Pons (tissue), 1 donor: ENCODE measurements at regions not wholly inside any gene's neighbourhood (a gene's known extent, or its start where the extent isn't known, plus 50 kb on each side); places are given as distances from the start of the nearest gene placed in this dataset.
"Not testable (repeated sequence)": the region's sequence is repeated elsewhere in the genome, so short reads cannot be mapped to it uniquely, and the experiment has no call there.

Experiments
- DNase-seq: peaks from one replicate; pipeline ENCODE4 v3.0.0-alpha.2; 2016; ENCODE audit warnings: low spot score

- peak; percentile 86 for DNase-seq
Observed at GRCh38 chr9:100714372-100715099, 136.7 kb downstream of the CAVIN4 start.

GRCh38 chr9:100715100-100715380 lies 137.2 kb downstream of the CAVIN4 start:
- DNase-seq, result no peak

- no peak for DNase-seq
Observed at GRCh38 chr9:100718717-100719116, 140.8 kb downstream of the CAVIN4 start.

- no peak for DNase-seq
Observed at GRCh38 chr9:100720922-100721321, 143.0 kb downstream of the CAVIN4 start.

GRCh38 chr9:100724886-100725285 lies 147.0 kb downstream of the CAVIN4 start:
- no peak for DNase-seq

- no peak for DNase-seq
Observed at GRCh38 chr9:100725371-100725770, 147.5 kb downstream of the CAVIN4 start.

- no peak for DNase-seq
Observed at GRCh38 chr9:100729336-100729895, 151.5 kb downstream of the CAVIN4 start.

- DNase-seq, result peak; percentile 78
Observed at GRCh38 chr9:100730086-100730485, 152.2 kb downstream of the CAVIN4 start.

GRCh38 chr9:100731038-100731556 lies 153.2 kb downstream of the CAVIN4 start:
- no peak for DNase-seq

GRCh38 chr9:100731557-100731956 lies 153.7 kb downstream of the CAVIN4 start:
- DNase-seq, result no peak

GRCh38 chr9:100739208-100739607 lies 161.3 kb downstream of the CAVIN4 start:
- no peak for DNase-seq

GRCh38 chr9:100739666-100740065 lies 161.8 kb downstream of the CAVIN4 start:
- DNase-seq, result no peak

- not testable (repeated sequence) for DNase-seq
Observed at GRCh38 chr9:100748930-100749329, 171.1 kb downstream of the CAVIN4 start.

- DNase-seq, result no peak
Observed at GRCh38 chr9:100756217-100756616, 178.3 kb downstream of the CAVIN4 start.

GRCh38 chr9:100759215-100759614 lies 181.3 kb downstream of the CAVIN4 start:
- peak; percentile 9 for DNase-seq

- no peak for DNase-seq
Observed at GRCh38 chr9:100761276-100761802, 183.5 kb downstream of the CAVIN4 start.

GRCh38 chr9:100774326-100774725 lies 196.4 kb downstream of the CAVIN4 start:
- no peak for DNase-seq

- DNase-seq, result no peak
Observed at GRCh38 chr9:100774962-100775361, 197.1 kb downstream of the CAVIN4 start.

GRCh38 chr9:100775912-100776311 lies 198.0 kb downstream of the CAVIN4 start:
- DNase-seq, result no peak

GRCh38 chr9:100784755-100785154 lies 206.9 kb downstream of the CAVIN4 start:
- no peak for DNase-seq

- DNase-seq, result no peak
Observed at GRCh38 chr9:100785946-100786345, 208.1 kb downstream of the CAVIN4 start.

- DNase-seq, result no peak
Observed at GRCh38 chr9:100794738-100795269, 216.9 kb downstream of the CAVIN4 start.

- no peak for DNase-seq
Observed at GRCh38 chr9:100803956-100804355, 224.6 kb upstream of the PLPPR1 start.
